SK-N-SH (cell line): ENCODE measurements at regions not wholly inside any gene's neighbourhood (a gene's known extent, or its start where the extent isn't known, plus 50 kb on each side); places are given as distances from the start of the nearest gene placed in this dataset.
A peak's percentile ranks its signal among the peaks of the same experiment; 100 is the strongest.

Source experiments
- CTCF ChIA-PET: fragments of 300-600, 350-600 bp; formaldehyde crosslinking; extraction: SDS; loops from one replicate; lab custom pipeline; 2021; lab: Yijun Ruan, JAX
- POLR2A ChIA-PET: fragments of 350-600 bp; sonication (Branson Sonifier 250); formaldehyde crosslinking; extraction: SDS; loops from one replicate; lab custom pipeline; 2020; ENCODE audit warnings: antibody characterized with exemption, inconsistent platforms; lab: Yijun Ruan, JAX
- DNase-seq: peaks from one replicate; pipeline ENCODE4 v3.0.0; 2012
- H2AFZ ChIP-seq: fragments of 200-600 bp; sonication (generic); 2 replicates; pipeline ENCODE4 v1.8.1; 2016; ENCODE audit warnings: antibody characterized with exemption, mild to moderate bottlenecking, low read depth
- H3F3A ChIP-seq: fragments of 200-600 bp; sonication (generic); replicated peaks from 2 replicates; pipeline ENCODE3; 2016; ENCODE audit warnings: antibody characterized with exemption, mild to moderate bottlenecking; ENCODE audit not compliant: insufficient read depth
- H3K27ac ChIP-seq, 2 experiments: fragments of 200-500 bp in 1 of 2; fragments of 200-600 bp in 1 of 2; sonication (Bioruptor generic) in 1 of 2; sonication (generic), shearing (Covaris generic) in 1 of 2; 2 replicates each; pipeline versions ENCODE4 v1.5.1 to v1.6.1; 2014 to 2016; ENCODE audit warnings: low read depth in 2 of 2, inconsistent platforms in 1 of 2, low read length in 1 of 2, mild to moderate bottlenecking in 1 of 2, mixed read lengths in 1 of 2
- H3K27me3 ChIP-seq: fragments of 200-600 bp; sonication (generic), shearing (Covaris generic); 2 replicates; pipeline ENCODE4 v1.6.1; 2016; ENCODE audit warnings: mixed run types; ENCODE audit not compliant: insufficient read depth
- H3K36me3 ChIP-seq, 2 experiments: fragments of 200-500 bp in 1 of 2; fragments of 200-600 bp in 1 of 2; sonication (Bioruptor generic) in 1 of 2; sonication (generic) in 1 of 2; replicated peaks in 1 of 2; 2 replicates each; pipeline versions ENCODE3 to v1.5.1; 2014 to 2016; ENCODE audit warnings: low read length in 1 of 2, mild to moderate bottlenecking in 1 of 2; ENCODE audit not compliant: insufficient read depth in 2 of 2, control insufficient read depth in 1 of 2
- H3K4me1 ChIP-seq, 2 experiments: fragments of 200-500 bp in 1 of 2; fragments of 200-600 bp in 1 of 2; sonication (Bioruptor generic) in 1 of 2; sonication (generic), shearing (Covaris generic) in 1 of 2; 2 replicates each; pipeline versions ENCODE4 v1.5.1 to v1.6.1; 2014 to 2016; ENCODE audit warnings: low read depth in 1 of 2, low read length in 1 of 2, mixed run types in 1 of 2; ENCODE audit not compliant: insufficient read depth in 2 of 2, control insufficient read depth in 1 of 2
- H3K4me2 ChIP-seq: fragments of 200-600 bp; sonication (generic), shearing (Covaris generic); 2 replicates; pipeline ENCODE4 v1.6.1; 2017; ENCODE audit warnings: mixed run types
- H3K4me3 ChIP-seq, 2 experiments: fragments of 200-500 bp in 1 of 2; fragments of 200-600 bp in 1 of 2; sonication (Bioruptor generic) in 1 of 2; sonication (generic), shearing (Covaris generic) in 1 of 2; 2 replicates each; pipeline versions ENCODE4 v1.5.1 to v1.8.1; 2014 to 2016; ENCODE audit warnings: low read depth in 2 of 2, inconsistent platforms in 1 of 2, low read length in 1 of 2, mild to moderate bottlenecking in 1 of 2, mixed read lengths in 1 of 2, moderate library complexity in 1 of 2
- H3K79me2 ChIP-seq: fragments of 200-600 bp; sonication (generic); 2 replicates; pipeline ENCODE4 v1.8.1; 2017; ENCODE audit warnings: mild to moderate bottlenecking; ENCODE audit not compliant: insufficient read depth
- H3K9ac ChIP-seq: fragments of 200-600 bp; sonication (generic); 2 replicates; pipeline ENCODE4 v1.6.1; 2017; ENCODE audit warnings: mixed run types
- H3K9me2 ChIP-seq: fragments of 200-600 bp; sonication (generic); 2 replicates; pipeline ENCODE4 v1.6.1; 2017; ENCODE audit warnings: mixed run types
- H3K9me3 ChIP-seq: fragments of 200-600 bp; sonication (generic); 2 replicates; pipeline ENCODE4 v1.6.1; 2017; ENCODE audit warnings: mixed run types, mild to moderate bottlenecking, moderate library complexity
- H4K20me1 ChIP-seq: fragments of 200-600 bp; sonication (generic); 2 replicates; pipeline ENCODE4 v1.6.1; 2017; ENCODE audit warnings: mild to moderate bottlenecking, mixed run types; ENCODE audit not compliant: insufficient read depth
- CHD2 ChIP-seq: fragments of 150-350 bp; IDR thresholded peaks from 2 replicates; pipeline ENCODE4 v1.6.1; 2018; ENCODE audit warnings: low read length; ENCODE audit not compliant: partially characterized antibody
- ELF1 ChIP-seq: IDR thresholded peaks from 2 replicates; pipeline ENCODE4 v1.4.0; 2012
- EP300 ChIP-seq, 2 experiments: IDR thresholded peaks; 2 replicates each; pipeline versions ENCODE4 v1.4.0 to v1.6.1; 2012; ENCODE audit warnings: borderline replicate concordance in 1 of 2, low read depth in 1 of 2, low read length in 1 of 2
- FOSL2 ChIP-seq: IDR thresholded peaks from 2 replicates; pipeline ENCODE4 v1.4.0; 2012; ENCODE audit warnings: low read depth, mild to moderate bottlenecking, moderate library complexity, borderline replicate concordance
- FOXM1 ChIP-seq: IDR thresholded peaks from 2 replicates; pipeline ENCODE4 v1.4.0; 2012; ENCODE audit warnings: low read depth, mild to moderate bottlenecking
- GATA2 ChIP-seq: sonication (generic); formaldehyde crosslinking; IDR thresholded peaks from 2 replicates; pipeline ENCODE4 v1.5.0; 2020; ENCODE audit warnings: mild to moderate bottlenecking, missing genetic modification reagents
- JUND ChIP-seq: IDR thresholded peaks from 2 replicates; pipeline ENCODE4 v1.4.0; 2012
- MEF2A ChIP-seq: IDR thresholded peaks from 2 replicates; pipeline ENCODE4 v1.4.0; 2012; ENCODE audit warnings: low read depth, borderline replicate concordance
- MXI1 ChIP-seq: IDR thresholded peaks from 2 replicates; pipeline ENCODE4 v1.6.1; 2012; ENCODE audit warnings: mild to moderate bottlenecking, low read depth, low read length, improper control_type of control experiment
- POLR2AphosphoS5 ChIP-seq: IDR thresholded peaks from 2 replicates; pipeline ENCODE4 v1.6.1; 2012; ENCODE audit warnings: low read depth, low read length
- RAD21 ChIP-seq: IDR thresholded peaks from 2 replicates; pipeline ENCODE4 v1.6.1; 2012; ENCODE audit warnings: mild to moderate bottlenecking, low read length
- RCOR1 ChIP-seq: fragments of 150-350 bp; IDR thresholded peaks from 2 replicates; pipeline ENCODE4 v1.6.1; 2017; ENCODE audit warnings: antibody characterized with exemption, low read length
- RFX5 ChIP-seq: IDR thresholded peaks from 2 replicates; pipeline ENCODE4 v1.6.1; 2012; ENCODE audit warnings: mild to moderate bottlenecking, improper control_type of control experiment, low read length
- SIN3A ChIP-seq: IDR thresholded peaks from 2 replicates; pipeline ENCODE4 v1.6.1; 2012; ENCODE audit warnings: low read depth, mild to moderate bottlenecking, low read length, moderate library complexity, borderline replicate concordance
- SMC3 ChIP-seq: IDR thresholded peaks from 2 replicates; pipeline ENCODE4 v1.6.1; 2012; ENCODE audit warnings: low read depth, low read length, improper control_type of control experiment
- TAF1 ChIP-seq: IDR thresholded peaks from 2 replicates; pipeline ENCODE4 v1.6.1; 2012; ENCODE audit warnings: low read depth, mild to moderate bottlenecking, low read length, moderate library complexity, borderline replicate concordance
- TCF12 ChIP-seq: IDR thresholded peaks from 2 replicates; pipeline ENCODE4 v1.4.0; 2012
- USF2 ChIP-seq: fragments of 150-350 bp; IDR thresholded peaks from 2 replicates; pipeline ENCODE4 v1.6.1; 2017; ENCODE audit warnings: antibody characterized with exemption, low read length, low read depth, borderline replicate concordance
- ZBTB33 ChIP-seq: IDR thresholded peaks from 2 replicates; pipeline ENCODE4 v1.4.0; 2012; ENCODE audit warnings: low read depth, borderline replicate concordance
- WGBS: methylation state at CpG from one replicate; pipeline ENCODE4 v1.1.6; 2017; ENCODE audit warnings: low lambda C conversion rate; 5-methylcytosine and 5-hydroxymethylcytosine counted together
- TF ChIP-seq, protein P1 (sequence below): fragments of 200-600 bp; sonication (generic); IDR thresholded peaks from 2 replicates; pipeline ENCODE4 v1.6.1; 2017; ENCODE audit warnings: antibody characterized with exemption, mild to moderate bottlenecking, moderate library complexity

- Histone ChIP-seq H2AFZ (no peak overlapping the region), H4K20me1 (no peaks in the 10 kb centered on the region), H3K9me2 (no peaks in the 10 kb centered on the region), H3F3A (no peaks in the 10 kb centered on the region), H3K27ac (no peak overlapping the region), H3K9ac (no peak overlapping the region), H3K4me2 (no peak overlapping the region), H3K36me3 (no peaks in the 10 kb centered on the region), H3K79me2 (no peaks in the 10 kb centered on the region), H3K4me1 (peaks cover 0 to 2% of the 10 kb centered on the region in 2 experiments; a peak in 1 of 4 replicates), H3K9me3 (no peaks in the 10 kb centered on the region), H3K27me3 (no peaks in the 10 kb centered on the region), H3K4me3 (no peak overlapping the region)
- 46% methylated on average over 6 of the region's 6 CpGs for WGBS
- TF ChIP-seq TCF12 = peak; percentile 17; the same call in 1 of the 2 replicates
- no peak for TF ChIP-seq EP300 (IDR thresholded peaks at IDR 0.05; ENCODE audit: borderline replicate concordance in 1 of 2, low read depth in 1 of 2, low read length in 1 of 2)
- no peak for DNase-seq
- ChIA-PET POLR2A (no interaction called here), CTCF (interaction anchor here (3.0 kb wide), 1 partner anchor 524 kb away, joined by 9 read pairs; no protein-coding TSS in a partner anchor)
Measured at GRCh38 chr1:241411776-241412338, 54.9 kb upstream of the RGS7 start.

DNA sequence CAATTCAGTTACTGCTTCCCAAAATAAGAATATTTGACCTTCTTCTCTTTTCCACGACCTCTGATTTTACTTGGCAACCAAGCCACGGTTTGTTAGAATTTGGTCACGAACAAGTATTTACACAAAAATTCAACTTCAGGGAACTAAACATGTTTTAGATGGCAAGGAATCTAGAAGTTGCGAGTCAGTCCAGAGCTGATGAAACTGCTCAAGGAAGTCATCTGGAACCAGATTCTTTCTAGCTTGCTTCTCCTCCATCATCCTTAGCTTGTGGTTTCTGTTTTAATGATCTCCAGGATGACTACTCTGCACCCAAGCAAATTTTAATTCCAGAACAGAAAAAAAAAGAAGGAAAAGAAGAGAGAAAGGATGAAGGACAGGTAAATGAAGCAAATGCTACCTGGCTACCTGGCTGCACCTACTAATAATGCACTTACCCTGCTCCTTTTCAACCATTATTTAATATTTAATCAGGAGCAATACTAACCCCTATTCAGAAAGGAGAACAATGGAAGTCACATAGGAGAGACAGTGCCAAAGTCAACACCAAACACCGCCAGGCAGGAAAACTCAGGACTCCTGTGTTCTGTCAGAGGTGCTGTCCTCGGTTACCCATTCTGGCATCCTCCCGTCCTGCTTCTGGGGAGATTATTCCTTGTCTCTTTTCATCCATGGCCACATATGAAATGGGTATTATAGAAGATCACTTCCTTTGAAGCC lies 54.2 kb upstream of the RGS7 start:
- H3K4me1 ChIP-seq = peaks cover 0 to 2% of the 10 kb centered on the region in 2 experiments; a peak in 1 of 4 replicates
- no peak overlapping the region for H3K4me2 ChIP-seq
- H3K9ac ChIP-seq = no peak overlapping the region
- H2AFZ ChIP-seq = no peak overlapping the region
- no peak overlapping the region for H3K27ac ChIP-seq
- no peaks in the 10 kb centered on the region for H3K36me3 ChIP-seq
- no peaks in the 10 kb centered on the region for H3K27me3 ChIP-seq
- 59% methylated on average over 7 of the region's 7 CpGs for WGBS
- CTCF ChIA-PET = interaction anchor here (3.0 kb wide), 1 partner anchor 523 kb away, joined by 9 read pairs; no protein-coding TSS in a partner anchor
- no peaks in the 10 kb centered on the region for H3K9me2 ChIP-seq
- no peak for DNase-seq
- H3K79me2 ChIP-seq = no peaks in the 10 kb centered on the region
- no peak overlapping the region for H3K4me3 ChIP-seq
- no peaks in the 10 kb centered on the region for H3K9me3 ChIP-seq
- no peaks in the 10 kb centered on the region for H4K20me1 ChIP-seq
- POLR2A ChIA-PET = no interaction called here
- H3F3A ChIP-seq = no peaks in the 10 kb centered on the region
- TF ChIP-seq MEF2A (no peak), FOSL2 (no peak), ZBTB33 (no peak), SIN3A (no peak), CHD2 (no peak), RCOR1 (no peak), RFX5 (no peak), ELF1 (no peak), FOXM1 (no peak), GATA2 (CRISPR knock-in tag) (no peak), USF2 (no peak), JUND (no peak), POLR2AphosphoS5 (no peak), TAF1 (no peak), TCF12 (no peak), MXI1 (no peak), RAD21 (no peak), SMC3 (no peak)
- TF ChIP-seq, protein P1, sequence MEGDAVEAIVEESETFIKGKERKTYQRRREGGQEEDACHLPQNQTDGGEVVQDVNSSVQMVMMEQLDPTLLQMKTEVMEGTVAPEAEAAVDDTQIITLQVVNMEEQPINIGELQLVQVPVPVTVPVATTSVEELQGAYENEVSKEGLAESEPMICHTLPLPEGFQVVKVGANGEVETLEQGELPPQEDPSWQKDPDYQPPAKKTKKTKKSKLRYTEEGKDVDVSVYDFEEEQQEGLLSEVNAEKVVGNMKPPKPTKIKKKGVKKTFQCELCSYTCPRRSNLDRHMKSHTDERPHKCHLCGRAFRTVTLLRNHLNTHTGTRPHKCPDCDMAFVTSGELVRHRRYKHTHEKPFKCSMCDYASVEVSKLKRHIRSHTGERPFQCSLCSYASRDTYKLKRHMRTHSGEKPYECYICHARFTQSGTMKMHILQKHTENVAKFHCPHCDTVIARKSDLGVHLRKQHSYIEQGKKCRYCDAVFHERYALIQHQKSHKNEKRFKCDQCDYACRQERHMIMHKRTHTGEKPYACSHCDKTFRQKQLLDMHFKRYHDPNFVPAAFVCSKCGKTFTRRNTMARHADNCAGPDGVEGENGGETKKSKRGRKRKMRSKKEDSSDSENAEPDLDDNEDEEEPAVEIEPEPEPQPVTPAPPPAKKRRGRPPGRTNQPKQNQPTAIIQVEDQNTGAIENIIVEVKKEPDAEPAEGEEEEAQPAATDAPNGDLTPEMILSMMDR = no peak
